K562 (cell line): ENCODE measurements at regions not wholly inside any gene's neighbourhood (a gene's known extent, or its start where the extent isn't known, plus 50 kb on each side); places are given as distances from the start of the nearest gene placed in this dataset.

Experiments used
- HNRNPLL ChIP-seq: fragments of 200-400 bp; formaldehyde crosslinking; IDR thresholded peaks from 2 replicates; pipeline ENCODE4 v1.6.1; 2017; ENCODE audit warnings: low read length, low read depth, mild to moderate bottlenecking; ENCODE audit not compliant: poor library complexity, severe bottlenecking
- POLR2AphosphoS5 ChIP-seq: IDR thresholded peaks from 2 replicates; pipeline ENCODE4 v1.6.1; 2011; ENCODE audit warnings: mild to moderate bottlenecking, low read depth, low read length, moderate library complexity; ENCODE audit not compliant: control insufficient read depth, insufficient read depth
- RBBP5 ChIP-seq: fragments of 200-600 bp; sonication (generic); IDR thresholded peaks from 2 replicates; pipeline ENCODE4 v1.6.1; 2012; ENCODE audit warnings: borderline replicate concordance, mild to moderate bottlenecking, low read length, control low read depth, inconsistent platforms; ENCODE audit not compliant: insufficient read depth, poor library complexity, severe bottlenecking
- SRSF1 ChIP-seq: fragments of 200-400 bp; formaldehyde crosslinking; IDR thresholded peaks from 2 replicates; pipeline ENCODE4 v1.6.1; 2017; ENCODE audit warnings: mild to moderate bottlenecking, low read depth, low read length, moderate library complexity
- TRIM28 ChIP-seq: fragments of 450-650 bp; IDR thresholded peaks from 2 replicates; pipeline ENCODE4 v1.6.1; 2017
- TF ChIP-seq, protein P1 (sequence below), 3 experiments: IDR thresholded peaks in 2 of 3; conservative IDR thresholded peaks in 1 of 3; 2 replicates each; pipeline ENCODE4 v1.5.1; 2011 to 2012; ENCODE audit warnings: low read length in 3 of 3, mild to moderate bottlenecking in 3 of 3, control low read depth in 2 of 3, improper control_type of control experiment in 1 of 3, inconsistent platforms in 1 of 3, low read depth in 1 of 3, mixed read lengths in 1 of 3, moderate library complexity in 1 of 3; ENCODE audit not compliant: insufficient read depth in 2 of 3

DNA sequence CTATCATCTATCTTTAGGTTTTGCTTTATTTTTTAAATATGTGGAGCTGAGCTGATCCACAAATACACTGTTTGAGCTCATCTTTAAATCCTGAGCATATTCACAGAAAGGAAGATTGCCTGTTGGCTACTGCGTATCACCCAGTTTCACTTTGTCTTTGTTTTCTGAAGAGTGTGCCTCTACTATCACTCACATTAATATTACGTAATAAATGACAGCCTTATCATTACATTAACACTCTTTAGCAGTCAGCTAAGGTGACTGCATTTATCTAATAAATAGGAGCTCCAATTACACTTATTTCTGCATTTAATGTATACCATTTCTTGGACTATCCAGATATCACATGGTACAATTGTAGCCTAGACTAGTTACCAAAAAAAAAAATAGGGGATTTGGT, 511.7 kb downstream of the NR2F1-AS1 start:
- no peak for TF ChIP-seq SRSF1
- no peak for TF ChIP-seq TRIM28
- no peak for TF ChIP-seq HNRNPLL
- TF ChIP-seq, protein P1, sequence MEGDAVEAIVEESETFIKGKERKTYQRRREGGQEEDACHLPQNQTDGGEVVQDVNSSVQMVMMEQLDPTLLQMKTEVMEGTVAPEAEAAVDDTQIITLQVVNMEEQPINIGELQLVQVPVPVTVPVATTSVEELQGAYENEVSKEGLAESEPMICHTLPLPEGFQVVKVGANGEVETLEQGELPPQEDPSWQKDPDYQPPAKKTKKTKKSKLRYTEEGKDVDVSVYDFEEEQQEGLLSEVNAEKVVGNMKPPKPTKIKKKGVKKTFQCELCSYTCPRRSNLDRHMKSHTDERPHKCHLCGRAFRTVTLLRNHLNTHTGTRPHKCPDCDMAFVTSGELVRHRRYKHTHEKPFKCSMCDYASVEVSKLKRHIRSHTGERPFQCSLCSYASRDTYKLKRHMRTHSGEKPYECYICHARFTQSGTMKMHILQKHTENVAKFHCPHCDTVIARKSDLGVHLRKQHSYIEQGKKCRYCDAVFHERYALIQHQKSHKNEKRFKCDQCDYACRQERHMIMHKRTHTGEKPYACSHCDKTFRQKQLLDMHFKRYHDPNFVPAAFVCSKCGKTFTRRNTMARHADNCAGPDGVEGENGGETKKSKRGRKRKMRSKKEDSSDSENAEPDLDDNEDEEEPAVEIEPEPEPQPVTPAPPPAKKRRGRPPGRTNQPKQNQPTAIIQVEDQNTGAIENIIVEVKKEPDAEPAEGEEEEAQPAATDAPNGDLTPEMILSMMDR (IDR thresholded peaks at IDR 0.05 in 2 of 3, conservative IDR thresholded peaks at IDR 0.05 in 1 of 3; ENCODE audit: insufficient read depth in 2 of 3, low read depth in 1 of 3, low read length in 3 of 3) = no peak
- no peak for TF ChIP-seq POLR2AphosphoS5
- TF ChIP-seq RBBP5 = no peak
